Osteocyte (in vitro differentiated cells): ENCODE measurements at regions not wholly inside any gene's neighbourhood (a gene's known extent, or its start where the extent isn't known, plus 50 kb on each side); places are given as distances from the start of the nearest gene placed in this dataset.
"Not testable (repeated sequence)": the region's sequence is repeated elsewhere in the genome, so short reads cannot be mapped to it uniquely, and the experiment has no call there.

Source experiments
- DNase-seq: peaks from one replicate; pipeline ENCODE4 v3.0.0; 2021; ENCODE audit warnings: mixed read lengths; ENCODE audit not compliant: unreplicated experiment; ENCODE audit errors: extremely low spot score
- H3K27ac Mint-ChIP-seq: one replicate; pipeline ENCODE4 v1.8.0; 2021; ENCODE audit warnings: mild to moderate bottlenecking, mixed read lengths; ENCODE audit not compliant: unreplicated experiment
- H3K27me3 Mint-ChIP-seq: one replicate; pipeline ENCODE4 v1.8.0; 2021; ENCODE audit warnings: mixed read lengths; ENCODE audit not compliant: unreplicated experiment
- H3K36me3 Mint-ChIP-seq: one replicate; pipeline ENCODE4 v1.8.0; 2021; ENCODE audit warnings: mixed read lengths; ENCODE audit not compliant: unreplicated experiment
- H3K4me1 Mint-ChIP-seq: one replicate; pipeline ENCODE4 v1.8.0; 2021; ENCODE audit warnings: mixed read lengths; ENCODE audit not compliant: unreplicated experiment
- H3K4me3 Mint-ChIP-seq: one replicate; pipeline ENCODE4 v1.8.0; 2021; ENCODE audit warnings: mild to moderate bottlenecking, moderate library complexity, mixed read lengths; ENCODE audit not compliant: unreplicated experiment
- H3K9me3 Mint-ChIP-seq: one replicate; pipeline ENCODE4 v1.8.0; 2021; ENCODE audit warnings: mixed read lengths; ENCODE audit not compliant: unreplicated experiment
- CTCF ChIP-seq: fragments of 200-600 bp; sonication (generic); IDR thresholded peaks from 2 replicates; pipeline ENCODE4 v1.5.0; 2021; ENCODE audit warnings: antibody characterized with exemption, mild to moderate bottlenecking, moderate library complexity

DNA sequence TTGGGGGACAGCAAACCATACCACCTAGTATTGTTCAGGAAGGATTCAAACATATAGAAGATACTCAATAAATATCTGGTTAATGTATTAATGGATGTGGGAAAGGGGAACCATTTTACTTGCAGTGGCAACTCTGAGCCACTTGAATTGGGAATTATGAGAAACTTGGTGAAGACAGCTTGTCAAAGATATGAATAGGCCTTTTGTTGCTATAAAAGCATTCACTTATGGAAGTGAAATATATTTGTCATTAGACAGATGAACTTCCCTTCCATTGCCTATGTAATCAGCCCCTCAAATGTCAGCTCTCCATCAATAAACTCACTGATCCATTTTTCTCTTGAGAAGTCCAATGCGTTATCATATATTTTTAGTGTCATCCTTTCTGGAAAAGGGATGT is 56.1 kb downstream of the GPR85 start:
- no peak overlapping the region for H3K27ac Mint-ChIP-seq
- no peaks in the 10 kb centered on the region for H3K4me1 Mint-ChIP-seq
- no peak for TF ChIP-seq CTCF
- DNase-seq: no peak
- H3K36me3 Mint-ChIP-seq: no peaks in the 10 kb centered on the region
- no peaks in the 10 kb centered on the region for H3K9me3 Mint-ChIP-seq
- H3K4me3 Mint-ChIP-seq: no peak overlapping the region
- H3K27me3 Mint-ChIP-seq: peaks cover 36% of the 10 kb centered on the region

- peaks cover 13% of the 10 kb centered on the region for H3K9me3 Mint-ChIP-seq
- no peak for DNase-seq
- H3K36me3 Mint-ChIP-seq: no peaks in the 10 kb centered on the region
- H3K4me1 Mint-ChIP-seq: no peaks in the 10 kb centered on the region
- no peak overlapping the region for H3K27ac Mint-ChIP-seq
- no peak for TF ChIP-seq CTCF
- no peak overlapping the region for H3K4me3 Mint-ChIP-seq
- peaks cover 39% of the 10 kb centered on the region for H3K27me3 Mint-ChIP-seq
Measured at GRCh38 chr7:113026941-113027340, 59.7 kb downstream of the GPR85 start.

GRCh38 chr7:113017144-113017857 is 69.3 kb downstream of the GPR85 start:
- not testable (repeated sequence) for H3K9me3 Mint-ChIP-seq, H3K36me3 Mint-ChIP-seq, H3K27ac Mint-ChIP-seq, H3K4me1 Mint-ChIP-seq, H3K27me3 Mint-ChIP-seq, DNase-seq, H3K4me3 Mint-ChIP-seq

- TF ChIP-seq CTCF: peak; percentile 69
- H3K4me1 Mint-ChIP-seq: no peaks in the 10 kb centered on the region
- no peaks in the 10 kb centered on the region for H3K27me3 Mint-ChIP-seq
- H3K27ac Mint-ChIP-seq: no peak overlapping the region
- no peaks in the 10 kb centered on the region for H3K9me3 Mint-ChIP-seq
- H3K4me3 Mint-ChIP-seq: no peak overlapping the region
- H3K36me3 Mint-ChIP-seq: no peaks in the 10 kb centered on the region
- DNase-seq: no peak
Measured at GRCh38 chr7:113015034-113015645, 71.5 kb downstream of the GPR85 start.

- H3K4me3 Mint-ChIP-seq: no peak overlapping the region
Measured at GRCh38 chr7:113013761-113014449, 72.7 kb downstream of the GPR85 start.

DNA sequence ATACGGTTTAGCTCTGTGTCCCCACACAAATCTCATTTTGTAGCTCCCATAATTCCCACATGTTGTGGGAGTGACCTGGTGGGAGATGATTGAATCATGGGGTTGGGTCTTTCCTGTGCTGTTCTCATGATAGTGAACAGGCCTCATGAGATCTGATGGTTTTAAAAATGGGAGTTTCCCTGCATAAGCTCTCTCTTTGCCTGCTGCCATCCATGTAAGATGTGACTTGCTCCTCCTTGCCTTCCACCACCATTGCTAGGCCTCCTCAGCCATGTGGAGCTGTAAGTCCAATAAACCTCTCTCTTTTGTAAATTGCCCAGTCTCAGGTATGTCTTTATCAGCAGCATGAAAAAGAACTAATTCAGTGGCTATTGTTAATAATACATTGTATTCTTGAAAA is 73.8 kb downstream of the GPR85 start:
- not testable (repeated sequence) for H3K27me3 Mint-ChIP-seq, DNase-seq, H3K9me3 Mint-ChIP-seq, H3K4me1 Mint-ChIP-seq, H3K4me3 Mint-ChIP-seq, H3K27ac Mint-ChIP-seq, H3K36me3 Mint-ChIP-seq

More at GRCh38 chr7:113013761-113014449, 72.7 kb downstream of the GPR85 start:
- Mint-ChIP-seq H3K27me3 (no peaks in the 10 kb centered on the region), H3K9me3 (no peaks in the 10 kb centered on the region), H3K27ac (no peak overlapping the region), H3K36me3 (no peaks in the 10 kb centered on the region), H3K4me1 (no peaks in the 10 kb centered on the region)
- no peak for TF ChIP-seq CTCF
- no peak for DNase-seq
